B cell (primary cell): ENCODE measurements at regions not wholly inside any gene's neighbourhood (a gene's known extent, or its start where the extent isn't known, plus 50 kb on each side); places are given as distances from the start of the nearest gene placed in this dataset.

Experiments
- ATAC-seq: fragments of 200-7000 bp; cut with Tn5 transposase; one replicate; pipeline ENCODE4 v1.10.0; 2021; ENCODE audit warnings: low read depth, mild to moderate bottlenecking, moderate number of reproducible peaks, moderate library complexity
- CTCF ChIA-PET: fragments of 350-600 bp; sonication (Branson Sonifier 250); formaldehyde crosslinking; loops from one replicate; lab custom pipeline; 2021; ENCODE audit warnings: antibody characterized with exemption, inconsistent platforms; lab: Charles Lee
- POLR2A ChIA-PET: fragments of 350-600 bp; sonication (Branson Sonifier 250); formaldehyde crosslinking; loops from one replicate; lab custom pipeline; 2021; ENCODE audit warnings: antibody characterized with exemption; lab: Charles Lee
- DNase-seq: peaks from one replicate; pipeline ENCODE4 v3.0.0; 2013
- H2AFZ ChIP-seq: 2 replicates; pipeline ENCODE4 v1.6.1; 2012; ENCODE audit warnings: mild to moderate bottlenecking, low read depth, low read length; ENCODE audit not compliant: insufficient read depth, poor library complexity, severe bottlenecking
- H3K27ac ChIP-seq, 2 donors: 1 replicate in 1 of 2; 2 replicates in 1 of 2; pipeline ENCODE4 v1.5.1; 2012 to 2013; ENCODE audit warnings: low read length in 2 of 2, mild to moderate bottlenecking in 2 of 2, moderate library complexity in 1 of 2
- H3K27me3 ChIP-seq, 4 experiments: fragments of 200-600 bp in 1 of 4; sonication (generic) in 1 of 4; replicated peaks in 1 of 4; 1 replicate in 2 of 4; 2 replicates in 2 of 4; pipeline versions ENCODE4 v1.6.1 to v1.7.0; 2013 to 2016; ENCODE audit warnings: low read length in 3 of 4, mild to moderate bottlenecking in 2 of 4, mixed read lengths in 1 of 4, moderate library complexity in 1 of 4; ENCODE audit not compliant: insufficient read depth in 4 of 4, control insufficient read depth in 3 of 4; ENCODE audit errors: control extremely low read depth in 1 of 4
- H3K36me3 ChIP-seq, 2 experiments: replicated peaks in 1 of 2; 1 replicate in 1 of 2; 2 replicates in 1 of 2; pipeline versions ENCODE4 v1.6.1 to v1.7.1; 2013; ENCODE audit warnings: low read length in 1 of 2; ENCODE audit not compliant: insufficient read depth in 2 of 2, control insufficient read depth in 1 of 2; ENCODE audit errors: control extremely low read depth in 1 of 2, extremely low read depth in 1 of 2
- H3K4me1 ChIP-seq, 2 donors: fragments of 200-600 bp in 1 of 2; sonication (generic) in 1 of 2; 1 replicate in 1 of 2; 2 replicates in 1 of 2; pipeline versions ENCODE4 v1.5.1 to v1.6.1; 2013 to 2017; ENCODE audit warnings: low read length in 2 of 2; ENCODE audit not compliant: control insufficient read depth in 2 of 2, insufficient read depth in 2 of 2
- H3K4me2 ChIP-seq: replicated peaks from 2 replicates; pipeline ENCODE3; 2012; ENCODE audit warnings: mild to moderate bottlenecking, low read depth, low read length; ENCODE audit not compliant: poor library complexity, severe bottlenecking
- H3K4me3 ChIP-seq, 5 experiments: fragments of 200-600 bp in 1 of 5; sonication (generic) in 1 of 5; 1 replicate in 3 of 5; 2 replicates in 2 of 5; pipeline versions ENCODE4 v1.5.1 to v1.7.0; 2011 to 2016; ENCODE audit warnings: low read length in 4 of 5, mild to moderate bottlenecking in 4 of 5, low read depth in 2 of 5, control low read depth in 1 of 5, moderate library complexity in 1 of 5; ENCODE audit not compliant: insufficient read depth in 1 of 5; ENCODE audit errors: control extremely low read depth in 1 of 5, extremely low read depth in 1 of 5
- H3K79me2 ChIP-seq: fragments of 200-600 bp; sonication (generic); one replicate; pipeline ENCODE4 v1.6.0; 2016; ENCODE audit warnings: low read length; ENCODE audit not compliant: control insufficient read depth, insufficient read depth
- H3K9ac ChIP-seq: fragments of 200-600 bp; sonication (generic); 2 replicates; pipeline ENCODE4 v1.6.1; 2017; ENCODE audit warnings: mild to moderate bottlenecking, low read length, moderate library complexity
- H3K9me3 ChIP-seq, 3 donors: one replicate each; pipeline versions ENCODE4 v1.6.1 to v1.7.1; 2013; ENCODE audit warnings: low read length in 2 of 3; ENCODE audit not compliant: control insufficient read depth in 2 of 3, insufficient read depth in 1 of 3; ENCODE audit errors: control extremely low read depth in 1 of 3
- H4K20me1 ChIP-seq: 2 replicates; pipeline ENCODE4 v1.6.0; 2012; ENCODE audit warnings: mild to moderate bottlenecking, low read length; ENCODE audit not compliant: insufficient read depth, control insufficient read depth, poor library complexity, severe bottlenecking
- H3K27ac Mint-ChIP-seq: one replicate; pipeline ENCODE4 v1.8.0; 2021; ENCODE audit warnings: mixed read lengths
- H3K27me3 Mint-ChIP-seq: one replicate; pipeline ENCODE4 v1.8.0; 2021; ENCODE audit warnings: mixed read lengths
- H3K4me1 Mint-ChIP-seq: one replicate; pipeline ENCODE4 v1.8.0; 2021; ENCODE audit warnings: mixed read lengths
- H3K4me3 Mint-ChIP-seq: one replicate; pipeline ENCODE4 v1.8.0; 2021; ENCODE audit warnings: mixed read lengths
- H3K9me3 Mint-ChIP-seq: one replicate; pipeline ENCODE4 v1.8.0; 2022; ENCODE audit warnings: mixed read lengths; ENCODE audit not compliant: insufficient read depth
- EZH2 ChIP-seq: IDR thresholded peaks from 2 replicates; pipeline ENCODE4 v1.6.1; 2012; ENCODE audit warnings: borderline replicate concordance, low read depth, mild to moderate bottlenecking, moderate library complexity, low read length; ENCODE audit not compliant: insufficient read depth, poor library complexity, severe bottlenecking
- WGBS: methylation state at CpG from one replicate; pipeline ENCODE4 v1.1.5; 2013; ENCODE audit warnings: missing lambda C conversion rate; ENCODE audit not compliant: insufficient coverage; 5-methylcytosine and 5-hydroxymethylcytosine counted together
- intact Hi-C: fragments of 100-400 bp; cut with micrococcal nuclease; formaldehyde crosslinking; loops from one replicate; pipeline ENCODE4 v1.10.0; 2022
- TF ChIP-seq, protein P1 (sequence below): fragments of 200-600 bp; IDR thresholded peaks from one replicate; pipeline ENCODE4 v1.8.0; 2022; ENCODE audit warnings: antibody characterized with exemption, mild to moderate bottlenecking

DNA sequence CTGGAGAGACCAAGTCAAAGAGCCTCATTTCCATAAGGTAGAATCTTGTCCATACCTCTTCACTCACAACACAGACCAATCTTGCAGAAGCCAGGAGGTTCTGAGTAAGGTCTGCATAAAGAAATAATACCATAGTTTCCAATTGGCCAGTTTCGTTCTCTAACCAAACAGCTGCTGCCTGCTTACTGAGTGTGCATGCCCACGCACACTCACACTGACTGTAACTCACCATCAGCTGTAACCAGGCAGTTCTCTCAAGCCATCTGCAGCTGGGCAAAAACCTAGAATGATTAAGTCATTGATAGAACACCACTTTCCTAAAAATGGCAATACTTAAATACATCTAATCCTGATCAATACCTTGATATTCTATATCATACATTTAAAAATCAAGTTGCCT lies 106.6 kb upstream of the VAV3 start:
- H3K4me1 Mint-ChIP-seq = peaks cover 31% of the 10 kb centered on the region
- ATAC-seq (no peak), DNase-seq (no peak)
- H3K9me3 Mint-ChIP-seq = peaks cover 2% of the 10 kb centered on the region
- H3K79me2 ChIP-seq = no peaks in the 10 kb centered on the region
- no peak overlapping the region for H3K9ac ChIP-seq
- H3K27me3 ChIP-seq = no peaks in the 10 kb centered on the region
- H4K20me1 ChIP-seq = no peaks in the 10 kb centered on the region
- 34% methylated on average over 2 of the region's 2 CpGs for WGBS
- no peaks in the 10 kb centered on the region for H3K27me3 Mint-ChIP-seq
- intact Hi-C loops = loop anchor here (10.0 kb wide), 1 partner anchor 483 kb away; no protein-coding TSS in a partner anchor
- no peak overlapping the region for H3K27ac Mint-ChIP-seq
- peaks cover 21 to 28% of the 10 kb centered on the region in 2 donors for H3K4me1 ChIP-seq
- H2AFZ ChIP-seq = no peak overlapping the region
- ChIA-PET POLR2A (interaction anchor here (0.6 kb wide), 1 partner anchor 181 kb away, joined by 3 read pairs; no protein-coding TSS in a partner anchor), CTCF (no interaction called here)
- H3K4me2 ChIP-seq = no peak overlapping the region
- no peaks in the 10 kb centered on the region for H3K36me3 ChIP-seq
- TF ChIP-seq, protein P1, sequence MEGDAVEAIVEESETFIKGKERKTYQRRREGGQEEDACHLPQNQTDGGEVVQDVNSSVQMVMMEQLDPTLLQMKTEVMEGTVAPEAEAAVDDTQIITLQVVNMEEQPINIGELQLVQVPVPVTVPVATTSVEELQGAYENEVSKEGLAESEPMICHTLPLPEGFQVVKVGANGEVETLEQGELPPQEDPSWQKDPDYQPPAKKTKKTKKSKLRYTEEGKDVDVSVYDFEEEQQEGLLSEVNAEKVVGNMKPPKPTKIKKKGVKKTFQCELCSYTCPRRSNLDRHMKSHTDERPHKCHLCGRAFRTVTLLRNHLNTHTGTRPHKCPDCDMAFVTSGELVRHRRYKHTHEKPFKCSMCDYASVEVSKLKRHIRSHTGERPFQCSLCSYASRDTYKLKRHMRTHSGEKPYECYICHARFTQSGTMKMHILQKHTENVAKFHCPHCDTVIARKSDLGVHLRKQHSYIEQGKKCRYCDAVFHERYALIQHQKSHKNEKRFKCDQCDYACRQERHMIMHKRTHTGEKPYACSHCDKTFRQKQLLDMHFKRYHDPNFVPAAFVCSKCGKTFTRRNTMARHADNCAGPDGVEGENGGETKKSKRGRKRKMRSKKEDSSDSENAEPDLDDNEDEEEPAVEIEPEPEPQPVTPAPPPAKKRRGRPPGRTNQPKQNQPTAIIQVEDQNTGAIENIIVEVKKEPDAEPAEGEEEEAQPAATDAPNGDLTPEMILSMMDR = no peak
- TF ChIP-seq EZH2 = no peak
- H3K4me3 ChIP-seq = no peak overlapping the region
- H3K27ac ChIP-seq = no peak overlapping the region
- no peaks in the 10 kb centered on the region for H3K9me3 ChIP-seq
- no peak overlapping the region for H3K4me3 Mint-ChIP-seq

DNA sequence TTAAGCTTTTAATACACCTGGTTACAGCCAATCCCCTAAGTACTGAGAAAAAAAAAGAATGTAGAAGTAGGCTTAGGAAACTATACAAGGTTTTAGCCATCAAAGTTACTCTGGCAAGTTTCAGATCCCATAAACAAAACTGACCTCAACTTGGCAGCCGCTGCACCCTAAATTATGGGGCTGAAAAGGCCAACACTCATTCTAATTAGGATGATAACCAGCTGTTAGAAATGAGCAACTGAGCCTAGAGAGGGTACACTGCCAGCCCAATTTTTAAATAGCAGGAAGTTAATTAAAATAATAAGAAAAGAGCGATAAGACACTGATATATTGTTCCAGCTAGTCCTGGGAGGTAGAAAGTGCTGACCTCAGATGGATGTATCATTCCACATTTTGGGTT lies 105.7 kb upstream of the VAV3 start:
- ATAC-seq (no peak), DNase-seq (no peak)
- Mint-ChIP-seq H3K9me3 (peaks cover 2% of the 10 kb centered on the region), H3K4me3 (no peak overlapping the region), H3K4me1 (peaks cover 27% of the 10 kb centered on the region), H3K27me3 (no peaks in the 10 kb centered on the region), H3K27ac (no peak overlapping the region)
- Histone ChIP-seq H3K4me2 (no peak overlapping the region), H2AFZ (no peak overlapping the region), H3K27me3 (no peaks in the 10 kb centered on the region), H3K9me3 (no peaks in the 10 kb centered on the region), H3K27ac (no peak overlapping the region), H3K36me3 (no peaks in the 10 kb centered on the region), H3K4me1 (peaks cover 15 to 25% of the 10 kb centered on the region in 2 donors), H4K20me1 (no peaks in the 10 kb centered on the region), H3K79me2 (no peaks in the 10 kb centered on the region), H3K9ac (no peak overlapping the region), H3K4me3 (no peak overlapping the region)
- intact Hi-C loops = loop anchor here (10.0 kb wide), 1 partner anchor 484 kb away; no protein-coding TSS in a partner anchor
- WGBS = 100% methylated on average over 1 of the region's 2 CpGs
- ChIA-PET POLR2A (interaction anchor here (0.6 kb wide), 1 partner anchor 174 kb away, joined by 4 read pairs; no protein-coding TSS in a partner anchor), CTCF (interaction anchor here (1.0 kb wide), 1 partner anchor 21 kb away, joined by 3 read pairs; no protein-coding TSS in a partner anchor)
- TF ChIP-seq, protein P1 = no peak
- TF ChIP-seq EZH2 = no peak
